ENCODE measurements at regions not wholly inside any gene's neighbourhood (a gene's known extent, or its start where the extent isn't known, plus 50 kb on each side); places are given as distances from the start of the nearest gene placed in this dataset.

DNA sequence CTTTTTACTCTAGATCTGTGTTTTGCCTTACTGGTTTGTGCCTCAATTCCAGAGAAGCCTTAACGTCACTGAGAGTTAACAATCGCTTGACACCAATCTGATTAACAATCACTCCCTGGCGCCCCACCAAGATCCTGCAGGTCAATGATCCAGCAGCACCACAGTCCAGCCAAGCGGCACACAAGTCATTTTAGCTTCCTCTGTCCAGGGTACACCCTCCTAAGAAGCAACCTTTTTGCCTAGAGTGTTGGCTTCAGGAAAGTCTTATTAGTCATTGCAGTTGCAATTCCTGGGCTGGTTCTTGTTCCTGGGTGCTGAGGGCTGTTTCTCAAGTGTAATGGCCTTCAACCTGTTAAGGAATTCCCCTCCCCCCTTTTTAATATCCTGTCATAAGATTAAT, 323.0 kb upstream of the USP25 start:
- TF ChIP-seq, protein P1, sequence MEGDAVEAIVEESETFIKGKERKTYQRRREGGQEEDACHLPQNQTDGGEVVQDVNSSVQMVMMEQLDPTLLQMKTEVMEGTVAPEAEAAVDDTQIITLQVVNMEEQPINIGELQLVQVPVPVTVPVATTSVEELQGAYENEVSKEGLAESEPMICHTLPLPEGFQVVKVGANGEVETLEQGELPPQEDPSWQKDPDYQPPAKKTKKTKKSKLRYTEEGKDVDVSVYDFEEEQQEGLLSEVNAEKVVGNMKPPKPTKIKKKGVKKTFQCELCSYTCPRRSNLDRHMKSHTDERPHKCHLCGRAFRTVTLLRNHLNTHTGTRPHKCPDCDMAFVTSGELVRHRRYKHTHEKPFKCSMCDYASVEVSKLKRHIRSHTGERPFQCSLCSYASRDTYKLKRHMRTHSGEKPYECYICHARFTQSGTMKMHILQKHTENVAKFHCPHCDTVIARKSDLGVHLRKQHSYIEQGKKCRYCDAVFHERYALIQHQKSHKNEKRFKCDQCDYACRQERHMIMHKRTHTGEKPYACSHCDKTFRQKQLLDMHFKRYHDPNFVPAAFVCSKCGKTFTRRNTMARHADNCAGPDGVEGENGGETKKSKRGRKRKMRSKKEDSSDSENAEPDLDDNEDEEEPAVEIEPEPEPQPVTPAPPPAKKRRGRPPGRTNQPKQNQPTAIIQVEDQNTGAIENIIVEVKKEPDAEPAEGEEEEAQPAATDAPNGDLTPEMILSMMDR (IDR thresholded peaks at IDR 0.05; ENCODE audit: insufficient read depth, missing control alignments), result no peak
- DNase-seq (ENCODE audit: insufficient read length, low spot score) (no peak), FAIRE-seq (no peak)

DNA sequence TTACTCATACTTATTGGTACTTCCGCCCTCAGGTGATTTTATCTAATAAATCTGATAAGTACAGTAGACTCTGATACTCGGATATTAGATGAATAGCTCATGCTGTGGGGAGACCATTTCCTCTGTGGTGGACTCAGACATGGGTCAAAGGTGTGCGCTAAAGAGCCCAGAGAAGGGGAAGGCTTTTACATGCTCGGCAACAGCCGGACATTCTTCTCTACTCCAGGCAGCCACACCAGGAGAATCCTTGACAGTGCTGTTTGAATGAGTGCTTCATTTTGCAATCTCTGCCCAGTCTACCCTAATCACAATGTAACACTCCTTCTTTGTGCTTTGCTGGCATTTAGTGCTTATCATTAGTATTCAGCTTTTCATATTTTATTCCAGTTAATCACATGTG, 322.2 kb upstream of the USP25 start:
- DNase-seq (ENCODE audit: insufficient read length, low spot score) (no peak), FAIRE-seq (no peak)
- TF ChIP-seq, protein P1 (IDR thresholded peaks at IDR 0.05; ENCODE audit: insufficient read depth, missing control alignments), result no peak

DNA sequence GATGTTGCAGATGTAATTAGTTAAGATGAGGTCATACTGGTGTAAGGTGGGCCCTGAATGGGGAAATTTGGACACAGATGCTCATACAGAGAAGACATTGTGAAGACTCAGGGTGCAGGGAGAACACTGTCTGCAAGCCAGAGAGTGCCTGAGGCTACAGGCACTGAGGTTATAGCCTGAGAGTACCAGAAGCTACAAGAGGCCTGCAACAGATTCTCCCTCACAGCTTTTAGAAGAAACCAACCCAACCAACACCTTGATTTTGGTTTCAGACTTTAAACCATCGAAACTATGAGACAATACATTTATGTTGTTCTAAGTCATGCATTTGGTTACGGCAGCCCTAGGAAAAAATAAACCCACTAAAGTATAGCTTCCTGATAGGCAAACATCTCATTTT, 321.7 kb upstream of the USP25 start:
- TF ChIP-seq, protein P1 (IDR thresholded peaks at IDR 0.05; ENCODE audit: insufficient read depth, missing control alignments), result no peak
- no peak for DNase-seq (ENCODE audit: insufficient read length, low spot score)
- FAIRE-seq, result no peak

DNA sequence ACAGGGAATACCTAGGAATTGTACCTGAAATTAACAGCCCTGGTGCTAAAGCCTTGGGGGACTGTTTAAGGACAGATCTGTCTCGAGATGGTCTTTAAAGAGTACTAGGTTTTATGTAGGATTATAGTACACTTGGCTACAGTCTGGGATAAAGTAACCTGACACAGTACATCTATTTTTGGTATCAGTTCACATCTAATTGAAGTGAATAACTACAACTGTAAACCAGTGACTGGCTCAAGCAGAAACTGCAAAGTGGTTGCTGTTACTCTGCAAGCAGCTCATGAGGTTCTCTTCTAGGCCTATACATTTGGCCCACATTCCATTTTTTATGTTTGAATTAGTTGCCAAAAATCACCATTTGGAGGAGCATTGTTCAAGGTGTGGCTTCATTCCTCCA, 320.8 kb upstream of the USP25 start:
- TF ChIP-seq, protein P1 (IDR thresholded peaks at IDR 0.05; ENCODE audit: insufficient read depth, missing control alignments), result no peak
- FAIRE-seq (no peak), DNase-seq (ENCODE audit: insufficient read length, low spot score) (no peak)

DNA sequence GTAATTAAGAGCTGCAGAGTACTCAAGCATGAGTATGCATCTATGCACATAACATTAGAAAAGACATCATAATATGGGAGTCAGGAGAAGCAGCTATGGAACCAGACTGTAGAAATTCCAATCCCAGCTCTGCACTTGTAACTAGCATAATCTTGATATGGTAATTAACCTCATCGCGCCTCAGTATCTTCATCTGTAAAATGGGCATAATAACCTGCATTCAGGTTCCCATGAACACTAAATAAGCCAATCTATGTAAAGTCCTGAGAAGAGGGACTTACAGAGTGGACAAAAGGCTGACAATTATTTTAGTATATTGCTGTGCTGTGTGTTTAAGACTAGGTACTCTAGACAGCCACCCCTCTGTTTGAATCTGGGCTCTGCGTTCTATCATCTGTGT, 318.9 kb upstream of the USP25 start:
- TF ChIP-seq, protein P1 (IDR thresholded peaks at IDR 0.05; ENCODE audit: insufficient read depth, missing control alignments), result no peak
- no peak for FAIRE-seq
- DNase-seq (ENCODE audit: insufficient read length, low spot score), result no peak

DNA sequence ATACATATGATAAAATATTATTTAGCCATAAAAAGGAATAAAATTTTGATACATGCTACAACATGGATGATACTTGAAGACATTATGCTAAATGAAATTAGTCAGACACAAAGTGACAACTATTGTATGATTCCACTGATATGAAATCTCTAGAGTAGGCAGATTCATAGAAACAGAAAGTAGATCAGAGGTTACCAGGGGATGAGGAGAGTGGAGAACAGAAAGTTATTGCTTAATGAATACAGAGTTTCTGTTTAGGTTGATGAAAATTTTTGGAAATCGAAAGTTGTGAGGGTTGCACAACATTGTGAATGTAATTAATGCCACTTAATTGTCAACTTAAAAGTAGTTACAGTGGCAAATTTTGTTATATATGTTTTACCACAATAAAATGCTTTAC, 315.7 kb upstream of the USP25 start:
- FAIRE-seq (no peak), DNase-seq (ENCODE audit: insufficient read length, low spot score) (no peak)
- TF ChIP-seq, protein P1 (IDR thresholded peaks at IDR 0.05; ENCODE audit: insufficient read depth, missing control alignments), result no peak

DNA sequence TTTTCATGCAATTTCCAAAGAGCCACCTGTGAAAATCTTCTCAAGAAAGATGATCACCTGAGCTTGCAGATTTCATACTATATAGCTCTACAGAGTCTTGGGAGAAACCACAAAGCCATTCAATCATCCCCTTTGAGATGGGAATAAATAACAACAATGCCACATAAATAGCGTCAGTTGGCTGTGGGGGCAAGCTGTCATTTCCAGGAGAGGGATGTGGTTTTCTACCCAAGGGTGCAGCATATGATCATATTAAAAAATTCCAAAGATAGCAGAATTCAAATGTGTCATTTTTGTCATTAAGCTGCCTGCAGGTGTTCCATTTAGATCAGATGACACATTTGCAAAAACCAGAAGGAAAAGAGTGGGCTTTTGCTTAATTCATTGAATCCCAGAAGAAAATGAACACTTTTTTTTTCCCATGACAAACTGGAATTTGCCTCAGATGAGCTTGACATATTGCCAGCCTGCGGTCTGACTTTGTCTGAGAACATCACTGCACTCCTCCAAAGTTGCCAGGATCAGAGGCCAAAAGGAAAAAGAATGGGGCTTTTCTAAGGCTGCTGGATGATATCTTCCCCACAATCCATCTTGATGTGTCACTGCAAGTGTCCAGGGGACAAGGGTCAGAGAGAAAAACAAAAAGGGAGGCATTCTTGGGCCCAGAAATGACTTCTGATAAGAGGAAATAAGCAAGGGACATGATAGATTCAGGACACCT, 314.1 kb upstream of the USP25 start:
- FAIRE-seq (no peak), DNase-seq (ENCODE audit: insufficient read length, low spot score) (no peak)
- TF ChIP-seq, protein P1 (IDR thresholded peaks at IDR 0.05; ENCODE audit: insufficient read depth, missing control alignments), result no peak

All from D721Med (cell line).